ENCODE measurements at regions not wholly inside any gene's neighbourhood (a gene's known extent, or its start where the extent isn't known, plus 50 kb on each side); places are given as distances from the start of the nearest gene placed in this dataset.

- TF ChIP-seq CTCF (conservative IDR thresholded peaks at IDR 0.05) (no peak), ZFX (IDR thresholded peaks at IDR 0.05) (no peak)
Observed at GRCh38 chr21:28699596-28700259, 292.9 kb downstream of the LTN1 start.
